Calu3 (cell line): ENCODE measurements at regions not wholly inside any gene's neighbourhood (a gene's known extent, or its start where the extent isn't known, plus 50 kb on each side); places are given as distances from the start of the nearest gene placed in this dataset.

ENCODE experiments used
- BruUV-seq: library from RNA; stranded (reverse); fragments of 400-500 nt; replicated peaks from 2 replicates; lab custom pipeline; 2021; lab: Mats Ljungman, UMichigan
- CTCF ChIA-PET: fragments of 300-600 bp; sonication (Branson Sonifier 250); formaldehyde crosslinking; loops from one replicate; lab custom pipeline; 2022; ENCODE audit warnings: antibody characterized with exemption; lab: Charles Lee
- DNase-seq: peaks from one replicate; pipeline ENCODE4 v3.0.0; 2022
- H3K27ac Mint-ChIP-seq: one replicate; pipeline ENCODE4 v1.8.0; 2022; ENCODE audit warnings: mixed read lengths; ENCODE audit not compliant: unreplicated experiment
- H3K27me3 Mint-ChIP-seq: one replicate; pipeline ENCODE4 v1.8.0; 2022; ENCODE audit warnings: mixed read lengths; ENCODE audit not compliant: unreplicated experiment
- H3K36me3 Mint-ChIP-seq: one replicate; pipeline ENCODE4 v1.8.0; 2022; ENCODE audit warnings: mild to moderate bottlenecking, moderate library complexity, mixed read lengths; ENCODE audit not compliant: insufficient read depth, unreplicated experiment
- H3K4me1 Mint-ChIP-seq: one replicate; pipeline ENCODE4 v1.8.0; 2022; ENCODE audit warnings: mild to moderate bottlenecking, low read depth, mixed read lengths; ENCODE audit not compliant: unreplicated experiment
- H3K4me3 Mint-ChIP-seq: one replicate; pipeline ENCODE4 v1.8.0; 2022; ENCODE audit warnings: mild to moderate bottlenecking, low read depth, moderate library complexity, mixed read lengths; ENCODE audit not compliant: unreplicated experiment
- H3K9me3 Mint-ChIP-seq: one replicate; pipeline ENCODE4 v1.8.0; 2022; ENCODE audit warnings: low read depth, mixed read lengths; ENCODE audit not compliant: unreplicated experiment
- CTCF ChIP-seq: fragments of 200-600 bp; IDR thresholded peaks from one replicate; pipeline ENCODE4 v1.8.0; 2022; ENCODE audit warnings: antibody characterized with exemption; ENCODE audit not compliant: unreplicated experiment
- intact Hi-C: fragments of 100-400 bp; cut with micrococcal nuclease; formaldehyde crosslinking; loops from one replicate; pipeline ENCODE4 v1.10.0; 2022; ENCODE audit not compliant: unreplicated experiment

DNA sequence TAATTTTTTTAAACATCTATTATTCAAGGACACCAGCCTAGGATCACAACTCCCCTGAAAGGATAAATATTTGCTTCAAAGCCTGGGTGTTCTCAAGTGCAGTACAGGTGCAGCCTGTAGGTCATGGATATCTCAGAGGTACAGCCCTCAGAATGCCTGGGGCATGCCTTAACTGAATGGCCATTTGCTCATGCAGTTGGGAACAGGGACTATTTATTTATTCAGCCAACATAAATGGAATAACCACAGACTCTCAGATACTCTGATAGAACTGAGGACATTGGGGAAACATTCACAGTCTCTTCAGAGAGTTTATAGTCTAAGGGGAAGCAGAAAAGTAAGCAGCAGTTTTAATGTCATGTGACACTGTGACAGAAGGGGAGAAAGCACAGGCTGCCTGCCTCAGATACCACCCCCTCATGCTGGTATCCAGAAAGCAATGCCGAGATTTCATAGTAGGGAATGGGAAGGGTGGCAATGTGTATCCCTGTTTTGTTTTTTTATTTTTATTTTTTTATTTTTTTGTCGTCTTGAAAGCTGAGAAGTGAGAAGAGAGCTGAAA lies 112.6 kb downstream of the MACIR start:
- DNase-seq, result no peak
- peaks cover 8% of the 10 kb centered on the region for H3K4me1 Mint-ChIP-seq
- TF ChIP-seq CTCF, result no peak
- H3K27ac Mint-ChIP-seq, result no peak overlapping the region
- no TSS peak for BruUV-seq
- H3K36me3 Mint-ChIP-seq, result no peaks in the 10 kb centered on the region
- intact Hi-C loops, result no loop called here
- no peak overlapping the region for H3K4me3 Mint-ChIP-seq
- no peaks in the 10 kb centered on the region for H3K9me3 Mint-ChIP-seq
- peaks cover 10% of the 10 kb centered on the region for H3K27me3 Mint-ChIP-seq
- CTCF ChIA-PET, result no interaction called here

- no peak for DNase-seq
- Mint-ChIP-seq H3K4me1 (no peaks in the 10 kb centered on the region), H3K4me3 (no peak overlapping the region), H3K36me3 (no peaks in the 10 kb centered on the region), H3K27ac (no peak overlapping the region), H3K27me3 (peaks cover 10% of the 10 kb centered on the region), H3K9me3 (no peaks in the 10 kb centered on the region)
- no peak for TF ChIP-seq CTCF
- intact Hi-C loops, result no loop called here
- BruUV-seq, result no TSS peak
- CTCF ChIA-PET, result no interaction called here
Observed at GRCh38 chr5:103369125-103370120, 110.9 kb downstream of the MACIR start.

- intact Hi-C loops, result no loop called here
- no peak for TF ChIP-seq CTCF
- Mint-ChIP-seq H3K36me3 (no peaks in the 10 kb centered on the region), H3K4me3 (no peak overlapping the region), H3K27ac (no peak overlapping the region), H3K4me1 (no peaks in the 10 kb centered on the region), H3K27me3 (peaks cover 10% of the 10 kb centered on the region), H3K9me3 (no peaks in the 10 kb centered on the region)
- CTCF ChIA-PET, result interaction anchor here (0.6 kb wide), 1 partner anchor 109 kb away, joined by 5 read pairs; the partner anchor contains the start of gene MACIR
- BruUV-seq, result no TSS peak
- DNase-seq, result no peak
Observed at GRCh38 chr5:103367702-103368101, 109.1 kb downstream of the MACIR start.

- Mint-ChIP-seq H3K9me3 (no peaks in the 10 kb centered on the region), H3K36me3 (no peaks in the 10 kb centered on the region), H3K4me3 (no peak overlapping the region), H3K27ac (no peak overlapping the region), H3K4me1 (no peaks in the 10 kb centered on the region), H3K27me3 (peaks cover 7% of the 10 kb centered on the region)
- no peak for DNase-seq
- no peak for TF ChIP-seq CTCF
- no TSS peak for BruUV-seq
- intact Hi-C loops, result no loop called here
- CTCF ChIA-PET, result interaction anchor here (0.6 kb wide), 1 partner anchor 108 kb away, joined by 5 read pairs; the partner anchor contains the start of gene MACIR
Observed at GRCh38 chr5:103366918-103367549, 108.5 kb downstream of the MACIR start.
